SK-N-SH (cell line): ENCODE measurements at regions not wholly inside any gene's neighbourhood (a gene's known extent, or its start where the extent isn't known, plus 50 kb on each side); places are given as distances from the start of the nearest gene placed in this dataset.
"Not testable (repeated sequence)": the region's sequence is repeated elsewhere in the genome, so short reads cannot be mapped to it uniquely, and the experiment has no call there.

ENCODE experiments used
- CTCF ChIP-seq: fragments of 200-600 bp; sonication (generic); IDR thresholded peaks from 2 replicates; pipeline ENCODE4 v1.6.1; 2017; ENCODE audit warnings: antibody characterized with exemption, mild to moderate bottlenecking, moderate library complexity
- EP300 ChIP-seq, 2 experiments: IDR thresholded peaks; 2 replicates each; pipeline versions ENCODE4 v1.4.0 to v1.6.1; 2012; ENCODE audit warnings: borderline replicate concordance in 1 of 2, low read depth in 1 of 2, low read length in 1 of 2
- EZH2phosphoT487 ChIP-seq: fragments of 200-600 bp; sonication (generic); IDR thresholded peaks from 2 replicates; pipeline ENCODE4 v1.6.1; 2017; ENCODE audit warnings: low read depth, mixed run types, mild to moderate bottlenecking, antibody characterized with exemption, moderate library complexity, borderline replicate concordance
- GABPA ChIP-seq: IDR thresholded peaks from 2 replicates; pipeline ENCODE4 v1.4.0; 2012; ENCODE audit warnings: low read depth, mild to moderate bottlenecking
- POLR2AphosphoS5 ChIP-seq: IDR thresholded peaks from 2 replicates; pipeline ENCODE4 v1.6.1; 2012; ENCODE audit warnings: low read depth, low read length
- RAD21 ChIP-seq: IDR thresholded peaks from 2 replicates; pipeline ENCODE4 v1.6.1; 2012; ENCODE audit warnings: mild to moderate bottlenecking, low read length
- RFX5 ChIP-seq: IDR thresholded peaks from 2 replicates; pipeline ENCODE4 v1.6.1; 2012; ENCODE audit warnings: mild to moderate bottlenecking, improper control_type of control experiment, low read length
- RXRA ChIP-seq: IDR thresholded peaks from 2 replicates; pipeline ENCODE4 v1.4.0; 2012; ENCODE audit warnings: low read depth, mild to moderate bottlenecking, borderline replicate concordance
- TAF1 ChIP-seq: IDR thresholded peaks from 2 replicates; pipeline ENCODE4 v1.6.1; 2012; ENCODE audit warnings: low read depth, mild to moderate bottlenecking, low read length, moderate library complexity, borderline replicate concordance
- ZBTB33 ChIP-seq: IDR thresholded peaks from 2 replicates; pipeline ENCODE4 v1.4.0; 2012; ENCODE audit warnings: low read depth, borderline replicate concordance

GRCh38 chr9:27690816-27691215 lies 117.5 kb upstream of the C9orf72 start:
- not testable (repeated sequence) for TF ChIP-seq GABPA; CTCF; POLR2AphosphoS5; EP300 (IDR thresholded peaks at IDR 0.05; ENCODE audit: borderline replicate concordance in 1 of 2, low read depth in 1 of 2, low read length in 1 of 2); TAF1; EZH2phosphoT487; RAD21; RFX5; ZBTB33; RXRA
